Motor neuron (in vitro differentiated cells): ENCODE measurements at regions not wholly inside any gene's neighbourhood (a gene's known extent, or its start where the extent isn't known, plus 50 kb on each side); places are given as distances from the start of the nearest gene placed in this dataset.
A peak's percentile ranks its signal among the peaks of the same experiment; 100 is the strongest.

Experiments used
- ATAC-seq, 8 experiments: fragments of 200-7000 bp; cut with Tn5 transposase; replicated peaks in 6 of 8; 2 replicates each; pipeline ENCODE4 v1.8.0; 2021; ENCODE audit warnings: mild to moderate bottlenecking in 8 of 8, moderate library complexity in 8 of 8
- H3K27ac ChIP-seq, 2 donors: fragments of 250-450 bp; sonication (Bioruptor Pico); 2 replicates each; pipeline ENCODE4 v1.9.0; 2021; ENCODE audit warnings: antibody characterized with exemption in 2 of 2, mild to moderate bottlenecking in 2 of 2, moderate library complexity in 1 of 2
- H3K4me1 ChIP-seq, 2 donors: fragments of 250-450 bp; sonication (Bioruptor Pico); replicated peaks in 1 of 2; 2 replicates each; pipeline ENCODE4 v1.6.1; 2021; ENCODE audit warnings: antibody characterized with exemption in 2 of 2, mild to moderate bottlenecking in 2 of 2, moderate library complexity in 1 of 2
- H3K4me3 ChIP-seq, 5 donors: fragments of 250-450 bp; sonication (Bioruptor Pico); 2 replicates each; pipeline ENCODE4 v1.9.0; 2021; ENCODE audit warnings: antibody characterized with exemption in 5 of 5, mild to moderate bottlenecking in 5 of 5, moderate library complexity in 4 of 5
- WGBS, 10 experiments: fragments of 450-650 bp; shearing (Covaris generic); methylation state at CpG; one replicate each; pipeline ENCODE4 v1.0.0; 2022; 5-methylcytosine and 5-hydroxymethylcytosine counted together
- in situ Hi-C, 9 experiments: fragments of 400-800 bp; cut with MboI; loops; one replicate each; pipeline ENCODE4 v1.15.0; 2021; ENCODE audit warnings: low sequenced_read_pairs in 9 of 9, low pct_unique_long_range_greater_than_20kb in 2 of 9; ENCODE audit not compliant: unreplicated experiment in 9 of 9

GRCh38 chr1:60386249-60386648 lies 312.7 kb upstream of the C1orf87 start:
- WGBS, 10 experiments, result 0 to 100% (median 65%) methylated on average over 1 to 3 of the region's 3 CpGs
- peak in 1 of 8 experiments; percentile 32 for ATAC-seq
- no peaks in the 10 kb centered on the region for H3K4me1 ChIP-seq
- H3K4me3 ChIP-seq, result no peak overlapping the region
- H3K27ac ChIP-seq, result no peak overlapping the region
- in situ Hi-C loops, result loop anchor here in 1 of 9 experiments (25.0 kb wide), 1 partner anchor 99 kb away; no protein-coding TSS in a partner anchor

GRCh38 chr1:60376196-60376595 lies 302.6 kb upstream of the C1orf87 start:
- WGBS, 10 experiments, result 33 to 100% (median 86%) methylated on average over 1 of the region's 1 CpG; no CpG with 5 or more reads in 3 of the 10 experiments
- in situ Hi-C loops, result loop anchor here in 1 of 9 experiments (25.0 kb wide), 1 partner anchor 89 kb away; no protein-coding TSS in a partner anchor
- ATAC-seq, result no peak
- no peak overlapping the region for H3K4me3 ChIP-seq
- no peak overlapping the region for H3K27ac ChIP-seq
- no peaks in the 10 kb centered on the region for H3K4me1 ChIP-seq

GRCh38 chr1:60374537-60374936 lies 301.0 kb upstream of the C1orf87 start:
- 0 to 92% (median 60%) methylated on average over 1 of the region's 1 CpG; no CpG with 5 or more reads in 3 of the 10 experiments for WGBS, 10 experiments
- Histone ChIP-seq H3K4me1 (no peaks in the 10 kb centered on the region), H3K27ac (no peak overlapping the region), H3K4me3 (no peak overlapping the region)
- no peak for ATAC-seq
- in situ Hi-C loops, result no loop called here

GRCh38 chr1:60367532-60367931 lies 294.0 kb upstream of the C1orf87 start:
- ATAC-seq, result no peak
- no peaks in the 10 kb centered on the region for H3K4me1 ChIP-seq
- in situ Hi-C loops, result no loop called here
- 0 to 87% (median 51%) methylated on average over 2 to 7 of the region's 7 CpGs; no CpG with 5 or more reads in 1 of the 10 experiments for WGBS, 10 experiments
- no peak overlapping the region for H3K27ac ChIP-seq
- H3K4me3 ChIP-seq, result no peak overlapping the region

GRCh38 chr1:60359431-60359830 lies 285.9 kb upstream of the C1orf87 start:
- Histone ChIP-seq H3K4me1 (no peaks in the 10 kb centered on the region), H3K4me3 (no peak overlapping the region), H3K27ac (no peak overlapping the region)
- ATAC-seq, result no peak
- 0 to 100% (median 81%) methylated on average over 1 to 3 of the region's 3 CpGs; no CpG with 5 or more reads in 2 of the 10 experiments for WGBS, 10 experiments
- in situ Hi-C loops, result no loop called here

- in situ Hi-C loops, result no loop called here
- H3K4me3 ChIP-seq, result no peak overlapping the region
- ATAC-seq, result no peak
- no peaks in the 10 kb centered on the region for H3K4me1 ChIP-seq
- no peak overlapping the region for H3K27ac ChIP-seq
Observed at GRCh38 chr1:60350531-60350930, 277.0 kb upstream of the C1orf87 start.

GRCh38 chr1:60348884-60349283 lies 275.3 kb upstream of the C1orf87 start:
- Histone ChIP-seq H3K4me3 (no peak overlapping the region), H3K4me1 (no peaks in the 10 kb centered on the region), H3K27ac (no peak overlapping the region)
- in situ Hi-C loops, result no loop called here
- 38 to 93% (median 87%) methylated on average over 1 of the region's 1 CpG; no CpG with 5 or more reads in 4 of the 10 experiments for WGBS, 10 experiments
- no peak for ATAC-seq

GRCh38 chr1:60345621-60346020 lies 272.1 kb upstream of the C1orf87 start:
- Histone ChIP-seq H3K4me3 (no peak overlapping the region), H3K27ac (no peak overlapping the region), H3K4me1 (peaks cover 0 to under 1% of the 10 kb centered on the region in 2 donors)
- ATAC-seq, result no peak
- in situ Hi-C loops, result no loop called here
- WGBS, 10 experiments, result 80 to 100% (median 89%) methylated on average over 1 of the region's 1 CpG; no CpG with 5 or more reads in 4 of the 10 experiments

- Histone ChIP-seq H3K4me1 (peaks cover 0 to 6% of the 10 kb centered on the region in 2 donors), H3K4me3 (no peak overlapping the region), H3K27ac (no peak overlapping the region)
- no peak for ATAC-seq
- WGBS, 10 experiments, result 46 to 85% (median 72%) methylated on average over 2 to 4 of the region's 4 CpGs
- in situ Hi-C loops, result no loop called here
Observed at GRCh38 chr1:60345049-60345448, 271.5 kb upstream of the C1orf87 start.

- Histone ChIP-seq H3K4me1 (peaks cover 0 to 6% of the 10 kb centered on the region in 2 donors), H3K27ac (no peak overlapping the region), H3K4me3 (no peak overlapping the region)
- no peak for ATAC-seq
- 67 to 100% (median 91%) methylated on average over 1 to 2 of the region's 2 CpGs; no CpG with 5 or more reads in 2 of the 10 experiments for WGBS, 10 experiments
- in situ Hi-C loops, result no loop called here
Observed at GRCh38 chr1:60343736-60344135, 270.2 kb upstream of the C1orf87 start.

- 0 to 83% (median 42%) methylated on average over 1 of the region's 1 CpG; no CpG with 5 or more reads in 6 of the 10 experiments for whole genome bisulfite sequencing, 10 experiments
- ATAC-seq, result no peak
- in situ Hi-C loops, result no loop called here
Observed at GRCh38 chr1:60342569-60342968, 269.0 kb upstream of the C1orf87 start.

GRCh38 chr1:60341274-60341673 lies 267.7 kb upstream of the C1orf87 start:
- Histone ChIP-seq H3K4me3 (no peak overlapping the region), H3K27ac (no peak overlapping the region), H3K4me1 (peaks cover 0 to 6% of the 10 kb centered on the region in 2 donors)
- in situ Hi-C loops, result no loop called here
- no peak for ATAC-seq
- WGBS, 10 experiments, result 13 to 100% (median 82%) methylated on average over 1 of the region's 1 CpG; no CpG with 5 or more reads in 1 of the 10 experiments

More at GRCh38 chr1:60342569-60342968, 269.0 kb upstream of the C1orf87 start:
- Histone ChIP-seq H3K4me1 (peaks cover 0 to 6% of the 10 kb centered on the region in 2 donors), H3K27ac (no peak overlapping the region), H3K4me3 (no peak overlapping the region)

- no peak for ATAC-seq
- in situ Hi-C loops, result no loop called here
- Histone ChIP-seq H3K27ac (no peak overlapping the region), H3K4me3 (no peak overlapping the region), H3K4me1 (no peaks in the 10 kb centered on the region)
- 17 to 100% (median 60%) methylated on average over 1 of the region's 1 CpG; no CpG with 5 or more reads in 1 of the 10 experiments for WGBS, 10 experiments
Observed at GRCh38 chr1:60331647-60332046, 258.1 kb upstream of the C1orf87 start.

- ATAC-seq, result no peak
- 0 to 100% (median 90%) methylated on average over 1 to 2 of the region's 2 CpGs for WGBS, 10 experiments
- H3K4me1 ChIP-seq, result no peaks in the 10 kb centered on the region
- no peak overlapping the region for H3K27ac ChIP-seq
- in situ Hi-C loops, result no loop called here
- no peak overlapping the region for H3K4me3 ChIP-seq
Observed at GRCh38 chr1:60329651-60330050, 256.1 kb upstream of the C1orf87 start.
